ENCODE measurements at regions not wholly inside any gene's neighbourhood (a gene's known extent, or its start where the extent isn't known, plus 50 kb on each side); places are given as distances from the start of the nearest gene placed in this dataset.

- no peak for TF ChIP-seq TCF12 (IDR thresholded peaks at IDR 0.05; ENCODE audit: low read depth, low read length)
These were observed 368.1 kb downstream of the KIF4B start (continued) for GRCh38 chr5:155381654-155382053.

- H3K23ac ChIP-seq (ENCODE audit: insufficient read length), result no peak overlapping the region
- ChIA-PET POLR2A (ENCODE audit: partially characterized antibody) (no interaction called here), CTCF (ENCODE audit: partially characterized antibody) (interaction anchor here (1.2 kb wide), 1 partner anchor 18 kb away, joined by 3 read pairs; no protein-coding TSS in a partner anchor)
- H3K18ac ChIP-seq (ENCODE audit: extremely low read depth, low read length), result no peak overlapping the region
- H3K9ac ChIP-seq (replicated peaks in 1 of 4; ENCODE audit: extremely low read depth in 1 of 4, low read depth in 3 of 4, low read length in 3 of 4), result no peak overlapping the region
- H2BK12ac ChIP-seq (ENCODE audit: low read depth, low read length), result no peak overlapping the region
- H4K91ac ChIP-seq (replicated peaks; ENCODE audit: insufficient read length, low read length), result no peak overlapping the region
- no peak overlapping the region for H3K4me2 ChIP-seq (ENCODE audit: insufficient read depth in 1 of 2, low read depth in 2 of 2, low read length in 2 of 2)
- no peaks in the 10 kb centered on the region for H3K4me1 ChIP-seq (replicated peaks in 1 of 4; ENCODE audit: control insufficient read depth in 3 of 4, insufficient read depth in 4 of 4, low read length in 3 of 4)
- no peak for DNase-seq (ENCODE audit: low read depth in 1 of 2, low spot score in 2 of 2)
- no peak overlapping the region for H3K27ac ChIP-seq (ENCODE audit: low read depth, low read length)
- H3K23me2 ChIP-seq (ENCODE audit: low read depth, low read length), result no peaks in the 10 kb centered on the region
- no peak overlapping the region for H3K4ac ChIP-seq (replicated peaks; ENCODE audit: insufficient read length, low read depth, low read length)
- no peaks in the 10 kb centered on the region for H3K79me2 ChIP-seq (ENCODE audit: control insufficient read depth in 1 of 2, insufficient read depth in 2 of 2, low read length in 2 of 2)
- no peak overlapping the region for H2AFZ ChIP-seq (ENCODE audit: low read length)
- no peaks in the 10 kb centered on the region for H3K27me3 ChIP-seq (replicated peaks in 1 of 4; ENCODE audit: control insufficient read depth in 3 of 4, extremely low read depth in 1 of 4, insufficient read depth in 3 of 4, low read length in 3 of 4)
- H3K4me3 ChIP-seq (ENCODE audit: extremely low read depth in 1 of 4, insufficient read depth in 2 of 4, low read depth in 3 of 4, low read length in 4 of 4), result no peak overlapping the region
- H4K5ac ChIP-seq (ENCODE audit: insufficient read length, low read depth, low read length), result no peak overlapping the region
- no peak overlapping the region for H4K8ac ChIP-seq (ENCODE audit: extremely low read depth, insufficient read depth, low read length)
- 89% methylated on average over 4 of the region's 4 CpGs; no CpG with 5 or more reads in 1 of the 2 experiments for WGBS, 2 experiments (ENCODE audit: extremely low coverage in 1 of 2, insufficient coverage in 1 of 2, insufficient read length in 1 of 2, insufficient replicate concordance in 2 of 2, low coverage in 1 of 2, low lambda C conversion rate in 2 of 2, missing lambda C conversion rate in 1 of 2)
- H3K9me3 ChIP-seq (ENCODE audit: insufficient read depth in 2 of 2, low read depth in 1 of 2, low read length in 1 of 2), result no peaks in the 10 kb centered on the region
- H3K14ac ChIP-seq (ENCODE audit: insufficient read length), result no peak overlapping the region
- H2BK20ac ChIP-seq (ENCODE audit: low read length), result no peak overlapping the region
- no peak overlapping the region for H3K56ac ChIP-seq (replicated peaks; ENCODE audit: insufficient read length, low read depth, low read length)
- H2BK120ac ChIP-seq (replicated peaks; ENCODE audit: low read depth, low read length), result no peak overlapping the region
- no peak overlapping the region for H2BK15ac ChIP-seq (ENCODE audit: low read length)
- no peaks in the 10 kb centered on the region for H4K20me1 ChIP-seq (replicated peaks in 1 of 2; ENCODE audit: control insufficient read depth in 1 of 2, insufficient read depth in 2 of 2, low read length in 2 of 2)
- H3K36me3 ChIP-seq (ENCODE audit: control insufficient read depth in 2 of 4, insufficient read depth in 4 of 4, low read length in 3 of 4), result no peaks in the 10 kb centered on the region
- H2BK5ac ChIP-seq (ENCODE audit: low read depth, low read length), result no peak overlapping the region
- no peaks in the 10 kb centered on the region for H3K79me1 ChIP-seq (ENCODE audit: low read depth, low read length)
- no peak for FAIRE-seq
- H2AK5ac ChIP-seq (ENCODE audit: low read depth, low read length), result no peak overlapping the region
- TF ChIP-seq SIX5 (IDR thresholded peaks at IDR 0.05; ENCODE audit: low read depth, low read length) (no peak), HDAC6 (IDR thresholded peaks at IDR 0.05; ENCODE audit: low read depth, low read length) (no peak), SAP30 (IDR thresholded peaks at IDR 0.05; ENCODE audit: insufficient read depth, insufficient replicate concordance, low read length) (no peak), TAF7 (optimal IDR thresholded peaks at IDR 0.05; ENCODE audit: borderline replicate concordance, low read depth, low read length) (no peak), EP300 (IDR thresholded peaks at IDR 0.05; ENCODE audit: borderline replicate concordance in 1 of 2, low read depth in 2 of 2, low read length in 2 of 2) (no peak), RXRA (IDR thresholded peaks at IDR 0.05; ENCODE audit: insufficient read depth, low read depth, low read length) (no peak), POU5F1 (IDR thresholded peaks at IDR 0.05; ENCODE audit: low read depth, low read length) (no peak), CTCF (IDR thresholded peaks at IDR 0.05; ENCODE audit: control extremely low read depth in 1 of 3, insufficient read depth in 1 of 3, low read depth in 1 of 3, low read length in 3 of 3) (no peak), EZH2 (IDR thresholded peaks at IDR 0.05; ENCODE audit: low read depth, low read length, severe bottlenecking) (no peak)
These were observed 375.9 kb downstream of the KIF4B start for GRCh38 chr5:155389498-155389897.

All from H1 (cell line).